H1 (cell line): ENCODE measurements at regions not wholly inside any gene's neighbourhood (a gene's known extent, or its start where the extent isn't known, plus 50 kb on each side); places are given as distances from the start of the nearest gene placed in this dataset.

Experiments used
- CTCF ChIA-PET: fragments of 300-600 bp; sonication (Branson Sonifier 250); formaldehyde crosslinking; loops from one replicate; lab custom pipeline; 2021; ENCODE audit not compliant: partially characterized antibody; lab: Charles Lee
- POLR2A ChIA-PET: fragments of 300-600 bp; sonication (Branson Sonifier 250); formaldehyde crosslinking; loops from one replicate; lab custom pipeline; 2021; ENCODE audit warnings: inconsistent platforms; ENCODE audit not compliant: partially characterized antibody; lab: Charles Lee
- DNase-seq, 2 experiments: peaks; one replicate each; pipeline versions ENCODE4 v3.0.0 to v3.0.0-alpha.2; 2010 to 2022; ENCODE audit warnings: low spot score in 2 of 2, low read depth in 1 of 2, mixed read lengths in 1 of 2
- FAIRE-seq: peaks from 2 replicates; lab custom pipeline; 2011; peaks lifted over from hg19 to GRCh38; lab: Jason Lieb, UNC
- H2AFZ ChIP-seq: 2 replicates; pipeline ENCODE4 v1.8.1; 2012; ENCODE audit warnings: low read length, inconsistent platforms
- H2AK5ac ChIP-seq: 2 replicates; pipeline ENCODE4 v1.6.1; 2013; ENCODE audit warnings: low read depth, low read length
- H2BK120ac ChIP-seq: replicated peaks from 2 replicates; pipeline ENCODE3; 2013; ENCODE audit warnings: low read depth, low read length, inconsistent platforms
- H2BK12ac ChIP-seq: 2 replicates; pipeline ENCODE4 v1.6.1; 2013; ENCODE audit warnings: low read depth, low read length
- H2BK15ac ChIP-seq: 2 replicates; pipeline ENCODE4 v1.6.1; 2013; ENCODE audit warnings: low read length
- H2BK20ac ChIP-seq: 2 replicates; pipeline ENCODE4 v1.6.1; 2013; ENCODE audit warnings: low read length
- H2BK5ac ChIP-seq: 2 replicates; pipeline ENCODE4 v1.6.1; 2013; ENCODE audit warnings: low read depth, low read length
- H3K14ac ChIP-seq: 2 replicates; pipeline ENCODE4 v1.6.1; 2013; ENCODE audit warnings: inconsistent platforms; ENCODE audit not compliant: insufficient read length
- H3K18ac ChIP-seq: 2 replicates; pipeline ENCODE4 v1.6.1; 2013; ENCODE audit warnings: low read length; ENCODE audit errors: extremely low read depth
- H3K23ac ChIP-seq: 2 replicates; pipeline ENCODE4 v1.6.1; 2013; ENCODE audit warnings: inconsistent platforms; ENCODE audit not compliant: insufficient read length
- H3K23me2 ChIP-seq: 2 replicates; pipeline ENCODE4 v1.6.1; 2013; ENCODE audit warnings: low read depth, low read length
- H3K27ac ChIP-seq: 2 replicates; pipeline ENCODE4 v1.6.1; 2011; ENCODE audit warnings: low read depth, low read length, inconsistent platforms
- H3K27me3 ChIP-seq, 4 experiments: replicated peaks in 1 of 4; 1 replicate in 1 of 4; 2 replicates in 3 of 4; pipeline versions ENCODE4 v1.6.1 to v1.8.1; 2011 to 2013; ENCODE audit warnings: low read length in 3 of 4, mild to moderate bottlenecking in 3 of 4, inconsistent platforms in 2 of 4, mixed read lengths in 2 of 4, moderate library complexity in 1 of 4; ENCODE audit not compliant: control insufficient read depth in 3 of 4, insufficient read depth in 3 of 4; ENCODE audit errors: extremely low read depth in 1 of 4
- H3K36me3 ChIP-seq, 4 experiments: 2 replicates each; pipeline versions ENCODE4 v1.6.1 to v1.8.1; 2011 to 2013; ENCODE audit warnings: mild to moderate bottlenecking in 4 of 4, low read length in 3 of 4, moderate library complexity in 2 of 4, control low read depth in 1 of 4, inconsistent platforms in 1 of 4; ENCODE audit not compliant: insufficient read depth in 4 of 4, control insufficient read depth in 2 of 4
- H3K4ac ChIP-seq: replicated peaks from 2 replicates; pipeline ENCODE3; 2013; ENCODE audit warnings: low read length, low read depth, mixed read lengths, inconsistent platforms; ENCODE audit not compliant: insufficient read length
- H3K4me1 ChIP-seq, 4 experiments: replicated peaks in 1 of 4; 1 replicate in 1 of 4; 2 replicates in 3 of 4; pipeline versions ENCODE4 v1.6.1 to v1.8.1; 2011 to 2013; ENCODE audit warnings: low read length in 3 of 4, inconsistent platforms in 2 of 4, mixed read lengths in 1 of 4; ENCODE audit not compliant: insufficient read depth in 4 of 4, control insufficient read depth in 3 of 4
- H3K4me2 ChIP-seq, 2 experiments: 2 replicates each; pipeline versions ENCODE4 v1.6.1 to v1.8.1; 2011 to 2013; ENCODE audit warnings: low read depth in 2 of 2, low read length in 2 of 2, control low read depth in 1 of 2, inconsistent platforms in 1 of 2, mild to moderate bottlenecking in 1 of 2; ENCODE audit not compliant: insufficient read depth in 1 of 2
- H3K4me3 ChIP-seq, 4 experiments: fragments of 200-600, 300-600 bp in 1 of 4; sonication (generic), shearing (Covaris generic), sonication (Bioruptor Twin) in 1 of 4; 2 replicates each; pipeline versions ENCODE4 v1.5.1 to v1.8.1; 2011 to 2016; ENCODE audit warnings: low read length in 4 of 4, low read depth in 3 of 4, control low read depth in 2 of 4, inconsistent platforms in 2 of 4, mild to moderate bottlenecking in 2 of 4, mixed read lengths in 1 of 4, moderate library complexity in 1 of 4; ENCODE audit not compliant: insufficient read depth in 2 of 4; ENCODE audit errors: extremely low read depth in 1 of 4
- H3K56ac ChIP-seq: replicated peaks from 2 replicates; pipeline ENCODE3; 2013; ENCODE audit warnings: low read depth, mild to moderate bottlenecking, mixed read lengths, low read length, inconsistent platforms; ENCODE audit not compliant: insufficient read length
- H3K79me1 ChIP-seq: 2 replicates; pipeline ENCODE4 v1.6.1; 2013; ENCODE audit warnings: low read depth, low read length, control low read depth
- H3K79me2 ChIP-seq, 2 experiments: 2 replicates each; pipeline versions ENCODE4 v1.6.1 to v1.8.1; 2012 to 2013; ENCODE audit warnings: low read length in 2 of 2, mild to moderate bottlenecking in 2 of 2, inconsistent platforms in 1 of 2; ENCODE audit not compliant: insufficient read depth in 2 of 2, control insufficient read depth in 1 of 2
- H3K9ac ChIP-seq, 4 experiments: replicated peaks in 1 of 4; 1 replicate in 1 of 4; 2 replicates in 3 of 4; pipeline versions ENCODE4 v1.6.1 to v1.8.1; 2011 to 2013; ENCODE audit warnings: low read depth in 3 of 4, low read length in 3 of 4, control low read depth in 2 of 4, mild to moderate bottlenecking in 2 of 4, moderate library complexity in 2 of 4, inconsistent platforms in 1 of 4; ENCODE audit errors: extremely low read depth in 1 of 4
- H3K9me3 ChIP-seq, 2 experiments: 2 replicates each; pipeline versions ENCODE4 v1.6.1 to v1.8.1; 2012 to 2013; ENCODE audit warnings: mild to moderate bottlenecking in 2 of 2, moderate library complexity in 2 of 2, control low read depth in 1 of 2, inconsistent platforms in 1 of 2, low read depth in 1 of 2, low read length in 1 of 2, mixed read lengths in 1 of 2; ENCODE audit not compliant: insufficient read depth in 2 of 2
- H4K20me1 ChIP-seq, 2 experiments: replicated peaks in 1 of 2; 2 replicates each; pipeline versions ENCODE3 to v1.8.1; 2011 to 2013; ENCODE audit warnings: inconsistent platforms in 2 of 2, low read length in 2 of 2, mild to moderate bottlenecking in 1 of 2; ENCODE audit not compliant: insufficient read depth in 2 of 2, control insufficient read depth in 1 of 2
- H4K5ac ChIP-seq: 2 replicates; pipeline ENCODE4 v1.6.1; 2013; ENCODE audit warnings: low read length, low read depth, mixed read lengths, inconsistent platforms; ENCODE audit not compliant: insufficient read length
- H4K8ac ChIP-seq: 2 replicates; pipeline ENCODE4 v1.8.0; 2013; ENCODE audit warnings: mild to moderate bottlenecking, moderate library complexity, low read length, inconsistent platforms; ENCODE audit not compliant: insufficient read depth; ENCODE audit errors: extremely low read depth
- H4K91ac ChIP-seq: replicated peaks from 2 replicates; pipeline ENCODE3; 2013; ENCODE audit warnings: low read length, mixed read lengths, inconsistent platforms; ENCODE audit not compliant: insufficient read length
- BRCA1 ChIP-seq: IDR thresholded peaks from 2 replicates; pipeline ENCODE4 v1.6.1; 2012; ENCODE audit warnings: low read depth, low read length, improper control_type of control experiment
- CREB1 ChIP-seq: IDR thresholded peaks from 2 replicates; pipeline ENCODE4 v1.6.1; 2012; ENCODE audit warnings: inconsistent platforms
- POU5F1 ChIP-seq: IDR thresholded peaks from 2 replicates; pipeline ENCODE4 v1.6.1; 2011; ENCODE audit warnings: low read depth, mild to moderate bottlenecking, low read length, moderate library complexity
- SIRT6 ChIP-seq: IDR thresholded peaks from one replicate; pipeline ENCODE4 v1.7.1; 2012; ENCODE audit warnings: low read length, inconsistent platforms
- SP1 ChIP-seq: IDR thresholded peaks from 2 replicates; pipeline ENCODE4 v1.6.1; 2011; ENCODE audit warnings: low read depth, low read length
- YY1 ChIP-seq: IDR thresholded peaks from 2 replicates; pipeline ENCODE4 v1.6.1; 2011; ENCODE audit warnings: low read depth, mild to moderate bottlenecking, low read length
- ZNF274 ChIP-seq: IDR thresholded peaks from 2 replicates; pipeline ENCODE4 v1.7.0; 2012; ENCODE audit warnings: low read length, borderline replicate concordance; ENCODE audit errors: extremely low read depth
- WGBS, 2 experiments: shearing (Covaris generic) in 1 of 2; methylation state at CpG; one replicate each; pipeline versions ENCODE4 v1.1.6 to v1.1.7; 2013 to 2015; ENCODE audit warnings: low lambda C conversion rate in 2 of 2, mixed read lengths in 2 of 2, inconsistent platforms in 1 of 2, low coverage in 1 of 2, missing lambda C conversion rate in 1 of 2; ENCODE audit not compliant: insufficient replicate concordance in 2 of 2, insufficient coverage in 1 of 2, insufficient read length in 1 of 2; ENCODE audit errors: extremely low coverage in 1 of 2, missing lambda C conversion rate in 1 of 2; 5-methylcytosine and 5-hydroxymethylcytosine counted together

DNA sequence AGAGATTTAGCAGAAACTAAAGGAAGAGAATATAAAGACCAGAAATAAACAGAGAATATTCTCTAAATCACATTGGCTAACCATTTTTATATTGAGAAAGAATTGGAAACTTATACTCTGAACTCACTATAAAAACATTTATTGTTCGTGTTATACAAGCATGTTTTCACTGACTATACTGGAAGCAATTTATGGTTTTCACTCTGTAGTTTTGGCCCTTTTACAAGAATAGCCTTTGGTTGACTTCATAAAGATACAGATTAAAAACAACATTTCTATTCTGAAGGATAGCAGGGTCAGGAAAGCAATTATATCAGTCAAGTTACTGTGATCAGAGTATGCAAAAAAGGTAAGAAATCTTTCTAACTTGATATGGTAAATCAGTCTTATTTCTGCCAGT is 965.7 kb upstream of the FAT3 start:
- Histone ChIP-seq H2BK5ac (no peak overlapping the region), H4K20me1 (no peaks in the 10 kb centered on the region), H3K23ac (no peak overlapping the region), H3K14ac (no peak overlapping the region), H3K4me1 (no peaks in the 10 kb centered on the region), H3K79me2 (no peaks in the 10 kb centered on the region), H3K9ac (no peak overlapping the region), H3K56ac (no peak overlapping the region)
- no peak for DNase-seq
- CTCF ChIA-PET: interaction anchor here (0.8 to 1.2 kb wide), 3 partner anchors 9 to 619 kb away, joined by 3 read pairs; no protein-coding TSS in a partner anchor
- TF ChIP-seq SP1: no peak
- TF ChIP-seq SIRT6: no peak
- TF ChIP-seq YY1: no peak
- TF ChIP-seq POU5F1: no peak
- no peak for TF ChIP-seq BRCA1
- no peak for TF ChIP-seq ZNF274
- TF ChIP-seq CREB1: no peak
- TF ChIP-seq, all 59 proteins: peak for 0
- no peaks in the 10 kb centered on the region for H3K23me2 ChIP-seq
- POLR2A ChIA-PET: no interaction called here
- no peak overlapping the region for H2BK12ac ChIP-seq
- H2BK120ac ChIP-seq: no peak overlapping the region
- 100% methylated on average over 1 of the region's 1 CpG; no CpG with 5 or more reads in 1 of the 2 experiments for WGBS, 2 experiments
- no peaks in the 10 kb centered on the region for H3K79me1 ChIP-seq
- no peaks in the 10 kb centered on the region for H3K9me3 ChIP-seq
- H4K5ac ChIP-seq: no peak overlapping the region
- no peak overlapping the region for H4K91ac ChIP-seq
- H3K27ac ChIP-seq: no peak overlapping the region
- H3K4me3 ChIP-seq: no peak overlapping the region
- no peak overlapping the region for H3K4ac ChIP-seq
- no peaks in the 10 kb centered on the region for H3K27me3 ChIP-seq
- no peak overlapping the region for H2AK5ac ChIP-seq
- no peak overlapping the region for H2BK15ac ChIP-seq
- no peak overlapping the region for H2AFZ ChIP-seq
- no peak overlapping the region for H3K18ac ChIP-seq
- no peaks in the 10 kb centered on the region for H3K36me3 ChIP-seq
- H4K8ac ChIP-seq: no peak overlapping the region
- no peak overlapping the region for H2BK20ac ChIP-seq
- no peak for FAIRE-seq
- H3K4me2 ChIP-seq: no peak overlapping the region
